ENCODE measurements at regions not wholly inside any gene's neighbourhood (a gene's known extent, or its start where the extent isn't known, plus 50 kb on each side); places are given as distances from the start of the nearest gene placed in this dataset.
A peak's percentile ranks its signal among the peaks of the same experiment; 100 is the strongest.

DNA sequence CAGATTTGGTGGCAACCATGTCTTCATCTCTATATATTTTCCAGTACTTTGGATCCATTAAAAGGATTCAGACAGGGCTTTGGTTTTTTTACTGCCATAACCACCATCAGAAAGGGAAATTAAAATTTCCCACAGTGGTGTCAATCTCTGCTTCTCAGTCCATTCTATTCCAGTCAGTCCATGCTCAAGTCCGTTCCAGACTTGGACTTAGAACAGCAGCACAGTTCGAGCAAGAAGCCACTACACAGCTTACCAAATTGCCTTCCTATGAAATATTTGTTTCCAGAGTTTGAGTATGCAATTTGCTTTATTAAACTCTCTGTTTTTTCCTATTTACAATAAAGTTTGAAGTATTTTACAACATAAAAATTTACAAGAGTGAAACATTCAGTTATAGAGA lies 306.5 kb upstream of the GULP1 start:
- no peak overlapping the region for H3K4me3 ChIP-seq (ENCODE audit: control insufficient read depth, low read depth, low read length)
- no peak for DNase-seq (ENCODE audit: low read depth)
- TF ChIP-seq, protein P1, sequence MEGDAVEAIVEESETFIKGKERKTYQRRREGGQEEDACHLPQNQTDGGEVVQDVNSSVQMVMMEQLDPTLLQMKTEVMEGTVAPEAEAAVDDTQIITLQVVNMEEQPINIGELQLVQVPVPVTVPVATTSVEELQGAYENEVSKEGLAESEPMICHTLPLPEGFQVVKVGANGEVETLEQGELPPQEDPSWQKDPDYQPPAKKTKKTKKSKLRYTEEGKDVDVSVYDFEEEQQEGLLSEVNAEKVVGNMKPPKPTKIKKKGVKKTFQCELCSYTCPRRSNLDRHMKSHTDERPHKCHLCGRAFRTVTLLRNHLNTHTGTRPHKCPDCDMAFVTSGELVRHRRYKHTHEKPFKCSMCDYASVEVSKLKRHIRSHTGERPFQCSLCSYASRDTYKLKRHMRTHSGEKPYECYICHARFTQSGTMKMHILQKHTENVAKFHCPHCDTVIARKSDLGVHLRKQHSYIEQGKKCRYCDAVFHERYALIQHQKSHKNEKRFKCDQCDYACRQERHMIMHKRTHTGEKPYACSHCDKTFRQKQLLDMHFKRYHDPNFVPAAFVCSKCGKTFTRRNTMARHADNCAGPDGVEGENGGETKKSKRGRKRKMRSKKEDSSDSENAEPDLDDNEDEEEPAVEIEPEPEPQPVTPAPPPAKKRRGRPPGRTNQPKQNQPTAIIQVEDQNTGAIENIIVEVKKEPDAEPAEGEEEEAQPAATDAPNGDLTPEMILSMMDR (conservative IDR thresholded peaks at IDR 0.05; ENCODE audit: control insufficient read depth, insufficient read depth, low read depth, low read length): no peak

DNA sequence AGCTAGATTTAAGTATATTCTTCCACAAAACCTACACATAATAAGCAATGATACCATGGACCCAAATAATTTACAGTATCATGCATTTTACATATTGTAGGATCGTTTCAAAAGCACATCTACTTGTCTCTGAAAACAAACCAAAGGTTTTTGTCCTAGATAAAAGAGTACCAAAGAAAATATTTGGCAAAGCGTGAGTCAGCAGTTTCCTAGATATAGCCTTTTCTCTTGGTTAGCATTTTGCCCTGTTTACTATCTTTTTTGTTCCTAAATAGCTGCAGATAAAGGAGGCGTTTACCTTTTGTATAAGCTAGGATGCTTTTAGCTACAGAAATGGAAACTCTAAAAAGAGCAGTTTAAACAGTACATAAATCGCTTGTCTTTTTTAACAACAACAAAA lies 305.8 kb upstream of the GULP1 start:
- TF ChIP-seq, protein P1 (conservative IDR thresholded peaks at IDR 0.05; ENCODE audit: control insufficient read depth, insufficient read depth, low read depth, low read length): no peak
- DNase-seq (ENCODE audit: low read depth): no peak
- no peak overlapping the region for H3K4me3 ChIP-seq (ENCODE audit: control insufficient read depth, low read depth, low read length)

GRCh38 chr2:187986390-187987105 lies 305.1 kb upstream of the GULP1 start:
- peak; percentile 6 for DNase-seq (ENCODE audit: low read depth)
- TF ChIP-seq, protein P1 (conservative IDR thresholded peaks at IDR 0.05; ENCODE audit: control insufficient read depth, insufficient read depth, low read depth, low read length): no peak

GRCh38 chr2:187988348-187988747 lies 303.3 kb upstream of the GULP1 start:
- TF ChIP-seq, protein P1 (conservative IDR thresholded peaks at IDR 0.05; ENCODE audit: control insufficient read depth, insufficient read depth, low read depth, low read length): no peak
- no peak for DNase-seq (ENCODE audit: low read depth)
- H3K4me3 ChIP-seq (ENCODE audit: control insufficient read depth, low read depth, low read length): no peak overlapping the region

More at GRCh38 chr2:187986390-187987105, 305.1 kb upstream of the GULP1 start:
- no peak overlapping the region for H3K4me3 ChIP-seq (ENCODE audit: control insufficient read depth, low read depth, low read length)

DNA sequence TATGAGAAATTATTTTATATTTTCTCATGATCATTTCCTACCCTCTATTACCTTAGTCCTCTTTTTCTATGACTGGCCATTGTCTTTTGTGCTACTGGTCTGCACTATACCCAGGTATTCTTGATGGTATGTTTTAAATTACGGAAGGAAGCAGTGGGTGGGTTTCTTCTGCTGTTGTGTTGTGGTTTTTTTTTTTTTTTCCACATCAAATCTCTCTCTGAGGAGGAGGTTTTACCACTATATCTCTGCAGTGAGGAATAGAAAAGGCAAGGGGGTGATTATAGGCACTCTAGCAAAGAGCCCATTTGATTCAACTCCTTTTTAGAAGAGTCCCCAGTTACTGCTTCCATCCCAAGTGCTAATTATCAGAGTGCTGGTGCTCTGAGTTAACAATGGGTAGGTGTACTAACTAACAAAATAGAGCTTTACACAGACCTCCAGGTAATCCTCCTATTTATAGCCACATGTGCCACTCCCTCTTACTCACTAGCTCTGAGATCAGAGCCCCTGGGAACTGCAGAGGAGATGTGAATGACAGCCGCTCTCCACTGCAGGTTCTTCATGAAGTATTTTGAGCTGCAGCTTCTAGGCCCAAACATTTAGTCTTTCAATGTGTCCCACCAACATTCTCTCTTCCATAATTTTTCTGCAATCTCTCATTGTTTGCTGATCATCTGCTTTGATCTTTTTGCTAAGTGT lies 301.6 kb upstream of the GULP1 start:
- no peak for DNase-seq (ENCODE audit: low read depth)
- TF ChIP-seq, protein P1 (conservative IDR thresholded peaks at IDR 0.05; ENCODE audit: control insufficient read depth, insufficient read depth, low read depth, low read length): no peak
- no peak overlapping the region for H3K4me3 ChIP-seq (ENCODE audit: control insufficient read depth, low read depth, low read length)

DNA sequence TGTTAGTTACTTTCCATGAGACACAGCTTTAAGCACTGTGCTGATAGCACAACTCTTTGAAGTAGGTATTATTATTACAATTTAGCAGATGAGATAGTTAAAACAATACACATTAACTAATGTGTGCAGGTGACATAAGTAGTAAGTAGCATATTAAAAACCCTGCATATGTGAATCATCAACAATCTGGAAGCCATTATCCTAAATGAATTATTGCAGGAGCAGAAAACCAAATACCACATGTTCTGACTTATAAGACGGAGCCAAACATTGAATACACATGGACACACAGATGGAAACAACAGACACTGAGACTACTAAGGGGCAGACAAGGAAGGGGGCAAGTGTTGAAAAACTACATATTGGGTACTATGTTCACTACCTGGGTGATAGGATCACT lies 300.3 kb upstream of the GULP1 start:
- no peak overlapping the region for H3K4me3 ChIP-seq (ENCODE audit: control insufficient read depth, low read depth, low read length)
- peak; percentile 71 for DNase-seq (ENCODE audit: low read depth)
- TF ChIP-seq, protein P1 (conservative IDR thresholded peaks at IDR 0.05; ENCODE audit: control insufficient read depth, insufficient read depth, low read depth, low read length): no peak

All from fibroblast of mammary gland (primary cell).